DMS53 treated with DMSO at 0.1 percent for 48 hours (cell line): ENCODE measurements at regions not wholly inside any gene's neighbourhood (a gene's known extent, or its start where the extent isn't known, plus 50 kb on each side); places are given as distances from the start of the nearest gene placed in this dataset.
"Not testable (repeated sequence)": the region's sequence is repeated elsewhere in the genome, so short reads cannot be mapped to it uniquely, and the experiment has no call there.

Experiments used
- DNase-seq: peaks from one replicate; lab custom pipeline; 2025; ENCODE audit not compliant: unreplicated experiment; lab: John Stamatoyannopoulos, UW

GRCh38 chr17:34051046-34051445 is 204.0 kb upstream of the CCL2 start:
- DNase-seq = no peak

DNA sequence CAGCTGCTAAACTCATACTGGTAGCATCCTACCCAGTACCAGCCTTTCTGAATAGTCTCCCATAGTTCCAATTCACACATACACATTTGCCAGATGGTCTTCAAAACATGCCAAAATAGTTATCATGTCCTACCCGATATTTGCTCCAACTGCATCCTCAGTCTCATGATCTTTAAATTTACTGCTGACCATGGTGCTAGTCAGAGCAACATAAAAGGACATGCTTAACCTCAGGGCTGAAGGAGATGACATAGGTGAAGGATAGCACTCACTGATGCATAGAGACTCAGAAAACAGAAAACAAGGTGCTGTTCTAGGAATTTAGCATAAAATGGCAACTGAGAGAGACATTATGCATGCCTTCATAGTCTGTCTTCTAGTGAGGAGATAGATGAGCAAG is 200.6 kb upstream of the CCL2 start:
- no peak for DNase-seq

DNA sequence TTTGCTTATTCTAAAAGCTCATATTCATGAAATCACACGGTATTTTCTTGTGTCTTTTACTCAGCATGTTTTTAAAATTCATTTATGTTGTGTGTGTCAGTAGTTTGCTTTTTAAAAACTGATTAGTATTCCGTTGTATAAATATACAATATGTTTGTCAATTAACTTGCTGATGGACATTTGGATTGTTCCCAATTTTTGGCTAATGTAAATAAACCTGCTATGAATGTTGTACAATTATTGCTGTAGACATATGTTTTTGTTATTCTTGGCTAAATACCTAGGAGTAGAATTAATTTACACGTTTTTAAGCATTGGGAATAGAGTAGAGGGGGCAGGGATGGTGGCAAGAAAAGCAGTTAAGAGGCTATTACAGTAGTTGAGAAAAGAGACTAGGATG is 199.5 kb upstream of the CCL2 start:
- DNase-seq = no peak

- no peak for DNase-seq
Measured at GRCh38 chr17:34059423-34060220, 195.5 kb upstream of the CCL2 start.

DNA sequence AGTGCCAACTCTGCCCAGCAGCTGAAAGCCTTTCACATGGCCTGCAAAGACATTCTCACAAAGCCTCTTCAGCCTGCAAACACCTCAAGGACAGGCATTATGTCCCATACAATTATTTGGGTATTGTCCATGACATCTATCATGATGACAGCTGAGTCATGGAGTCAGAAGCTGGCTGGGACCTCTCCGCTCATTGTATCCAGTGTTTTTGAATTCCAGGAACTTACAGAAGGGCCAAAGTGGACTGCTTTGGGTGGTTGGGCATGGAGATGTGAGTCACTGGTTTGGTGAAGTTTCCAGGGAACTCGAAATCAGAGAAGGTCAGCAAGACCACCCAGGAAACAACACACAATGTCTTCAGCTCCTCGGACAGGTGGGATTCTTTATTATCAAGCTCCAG is 188.6 kb upstream of the CCL2 start:
- DNase-seq = no peak

DNA sequence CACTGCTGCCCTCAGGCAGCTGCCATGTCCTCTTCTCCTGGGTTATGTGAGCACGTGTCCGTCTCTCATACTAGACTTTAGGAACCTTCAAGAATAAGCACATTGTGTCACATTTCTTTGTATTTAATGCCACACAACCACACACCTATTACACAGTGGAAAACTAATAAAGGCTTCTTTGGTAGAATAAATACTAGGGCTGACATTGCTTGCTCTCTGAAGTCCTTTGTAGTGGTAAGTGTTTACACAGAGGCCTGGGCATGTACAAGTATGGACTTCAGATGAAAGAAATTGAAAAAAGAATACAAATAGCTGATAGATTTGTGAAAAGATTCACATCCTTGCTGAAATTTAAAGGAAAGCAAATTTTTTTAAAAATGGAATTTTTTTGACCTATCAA is 188.1 kb upstream of the CCL2 start:
- DNase-seq = no peak

DNA sequence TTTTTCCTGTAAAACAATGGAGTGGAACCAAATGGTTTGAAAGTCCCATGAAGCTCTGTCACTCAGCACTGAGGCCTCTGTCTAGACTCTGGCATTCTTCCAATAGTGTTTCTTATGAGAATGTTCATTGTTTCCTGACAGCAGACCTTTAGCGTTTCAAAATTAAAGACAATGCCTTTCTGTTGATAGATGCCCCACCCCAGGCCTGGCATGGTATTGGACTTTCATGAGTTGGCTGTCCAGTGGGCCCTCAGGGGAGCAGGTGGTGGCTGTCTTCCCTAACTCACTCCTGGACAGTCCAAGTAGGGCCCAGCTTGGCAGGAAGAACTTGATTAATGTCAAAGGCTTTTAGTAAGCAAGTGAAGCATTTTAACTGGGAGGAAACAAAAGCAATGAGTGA is 186.5 kb upstream of the CCL2 start:
- no peak for DNase-seq

DNA sequence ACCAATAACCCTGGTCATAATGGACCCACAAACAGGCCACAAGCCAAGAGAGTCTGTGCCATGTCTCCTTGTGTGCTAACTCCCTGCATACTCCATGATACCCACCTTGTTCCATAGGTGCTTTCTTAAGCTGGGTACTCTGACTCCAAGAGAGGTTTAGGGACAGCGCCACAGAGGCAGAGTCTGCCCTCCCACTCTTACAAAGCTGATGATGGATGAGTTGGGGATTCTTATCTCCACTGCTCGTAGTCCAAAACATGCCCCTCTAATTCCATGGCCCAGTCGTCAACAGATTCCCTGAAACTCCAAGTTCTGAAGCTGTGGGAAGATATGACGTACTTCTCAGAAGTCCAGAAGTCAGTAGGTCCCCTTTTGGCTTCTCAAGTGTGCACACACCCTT is 184.4 kb upstream of the CCL2 start:
- no peak for DNase-seq

DNA sequence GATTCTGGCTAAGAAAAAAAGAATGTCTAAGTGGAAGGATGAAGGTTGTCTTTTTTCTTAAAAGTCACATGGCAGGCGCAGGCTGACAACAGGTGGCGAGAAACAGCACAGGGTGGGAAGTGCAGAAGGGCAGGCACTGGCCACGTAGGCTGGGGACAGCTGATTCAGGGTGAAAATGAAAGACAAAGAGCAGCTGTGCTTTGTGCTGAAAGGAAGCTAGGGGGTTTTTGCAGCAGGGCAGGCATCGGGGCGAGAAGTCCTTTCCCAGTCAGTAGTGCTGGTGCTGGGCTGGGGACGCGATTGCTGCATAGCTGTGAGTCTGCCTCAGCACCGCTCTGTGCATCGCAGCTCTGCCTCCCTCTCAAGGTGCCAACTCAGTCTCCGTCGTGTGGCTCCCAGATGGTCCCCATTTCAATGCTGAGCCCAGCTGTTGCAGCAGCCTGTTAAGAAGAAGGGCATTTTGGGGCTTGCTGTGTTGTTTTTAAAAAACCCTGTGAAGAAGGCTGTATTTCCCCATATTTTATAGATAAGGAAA is 183.1 kb upstream of the CCL2 start:
- DNase-seq = no peak

DNA sequence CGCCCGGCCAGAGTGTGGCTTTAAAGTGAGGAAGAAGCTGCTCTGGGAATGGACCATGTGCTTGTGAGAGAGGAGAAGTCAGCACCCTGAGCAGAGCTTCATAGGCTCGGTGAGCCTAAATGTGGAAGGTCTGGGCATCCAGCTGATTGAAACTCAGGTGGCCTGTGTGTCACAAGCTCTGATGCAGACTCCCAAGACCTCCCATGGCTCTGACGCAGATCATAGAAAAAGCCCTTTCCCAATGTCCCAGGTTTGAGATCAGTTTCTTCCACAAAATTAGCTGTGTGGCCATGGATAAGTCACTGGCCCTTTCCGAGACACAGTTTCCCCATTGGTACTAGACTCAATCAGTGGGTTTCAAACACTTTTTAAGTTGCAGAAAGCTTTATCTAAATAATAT is 180.0 kb upstream of the CCL2 start:
- DNase-seq = no peak

DNA sequence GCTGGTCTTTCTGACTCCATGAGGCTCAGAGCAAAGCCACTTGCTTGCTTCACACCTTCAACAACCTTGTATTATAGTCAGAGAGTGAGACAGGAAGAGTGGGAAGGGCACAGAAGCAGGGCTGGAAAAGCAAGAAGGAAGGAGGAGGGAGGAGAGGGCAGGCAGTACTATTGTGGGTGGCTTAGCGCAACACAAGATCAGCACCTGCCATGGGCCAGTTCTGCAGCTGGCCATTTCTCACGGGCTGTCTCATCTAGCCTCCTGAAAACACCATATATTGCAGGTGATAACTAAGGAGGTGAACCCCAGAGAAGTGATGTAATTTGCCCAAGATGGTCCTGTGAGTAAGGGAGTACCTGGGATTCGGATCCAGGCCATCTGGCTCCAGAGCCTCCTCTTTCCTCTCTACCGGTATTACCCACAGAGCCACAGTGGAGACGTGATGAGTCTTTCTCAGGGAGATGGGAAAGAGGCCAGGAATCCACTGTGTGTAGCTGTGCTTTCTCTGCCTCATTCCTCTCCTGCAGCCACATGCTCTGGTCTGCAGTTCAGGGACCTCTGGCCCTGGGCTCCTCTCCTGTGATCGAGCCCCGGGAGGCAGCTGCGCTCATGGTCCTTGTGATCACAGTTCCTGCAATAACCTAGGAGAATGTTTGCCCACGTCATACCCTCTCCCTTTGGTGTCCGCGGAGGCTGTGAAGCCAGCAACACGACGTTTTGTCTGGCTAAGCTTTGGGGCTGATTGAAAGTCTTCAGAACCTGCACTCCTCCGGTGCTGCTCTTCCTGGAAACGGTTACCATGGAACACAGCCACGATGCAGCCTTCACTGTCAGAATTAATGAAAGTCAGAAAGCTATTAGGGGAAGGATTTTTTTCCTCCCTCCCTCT is 178.1 kb upstream of the CCL2 start:
- DNase-seq = no peak

GRCh38 chr17:34081269-34081668 is 173.8 kb upstream of the CCL2 start:
- no peak for DNase-seq

DNA sequence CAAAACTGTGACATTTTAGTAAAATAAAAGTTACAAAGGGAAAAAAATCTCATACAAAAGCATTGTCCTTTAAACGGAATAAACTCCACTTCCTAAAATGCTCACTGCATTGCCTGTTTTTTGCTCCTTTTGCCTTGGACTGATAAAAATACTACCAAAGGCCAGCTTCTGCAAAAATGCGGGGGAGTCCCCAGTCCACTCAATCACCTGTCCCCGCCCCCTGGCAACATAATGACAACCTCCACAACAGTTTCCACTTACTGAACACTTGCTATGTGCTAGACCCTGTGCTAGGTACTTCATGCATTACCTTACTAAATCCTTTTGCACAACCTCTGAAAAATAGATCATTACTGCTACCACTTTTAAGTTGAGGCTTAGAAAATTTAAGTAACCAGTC is 172.7 kb upstream of the CCL2 start:
- no peak for DNase-seq

DNA sequence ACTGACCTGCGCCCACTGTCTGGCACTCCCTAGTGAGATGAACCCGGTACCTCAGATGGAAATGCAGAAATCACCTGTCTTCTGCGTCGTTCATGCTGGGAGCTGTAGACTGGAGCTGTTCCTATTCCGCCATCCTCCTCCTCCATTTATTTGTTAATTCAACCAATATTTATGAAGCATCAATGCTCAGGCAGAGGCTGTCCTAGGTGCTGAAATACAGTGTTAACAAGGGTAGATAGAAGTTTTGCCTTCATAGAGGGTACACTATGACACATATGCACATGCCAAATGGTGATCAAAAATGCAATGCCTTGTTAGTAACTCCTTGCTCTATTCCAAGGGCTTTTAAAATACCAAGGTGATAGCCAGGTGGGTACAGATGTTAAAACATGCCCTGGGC is 166.0 kb upstream of the CCL2 start:
- DNase-seq = not testable (repeated sequence)

- DNase-seq = no peak
Measured at GRCh38 chr17:34090593-34090992, 164.5 kb upstream of the CCL2 start.

DNA sequence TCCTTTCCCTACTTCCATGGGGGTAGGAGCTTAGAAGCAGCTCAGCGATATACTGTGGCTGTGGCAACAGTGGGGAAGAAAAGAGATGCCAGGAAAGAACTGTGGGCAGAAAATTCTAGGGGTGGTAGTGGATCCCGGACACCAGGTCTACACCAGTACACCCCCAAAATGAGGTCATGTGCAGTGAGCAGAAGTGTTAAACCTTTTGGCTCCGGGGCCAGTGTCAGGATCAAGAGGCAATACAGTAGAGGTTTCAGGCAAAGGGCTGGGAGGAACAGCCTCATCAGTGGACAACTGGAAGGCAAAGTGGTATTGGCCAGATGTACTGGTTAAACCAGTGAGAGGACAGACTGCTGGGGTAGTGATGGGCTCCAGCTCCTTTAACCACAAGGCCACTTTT is 163.1 kb upstream of the CCL2 start:
- no peak for DNase-seq

GRCh38 chr17:34095106-34095505 is 160.0 kb upstream of the CCL2 start:
- no peak for DNase-seq

- DNase-seq = no peak
Measured at GRCh38 chr17:34098699-34099098, 156.4 kb upstream of the CCL2 start.

GRCh38 chr17:34099859-34100515 is 155.1 kb upstream of the CCL2 start:
- no peak for DNase-seq

DNA sequence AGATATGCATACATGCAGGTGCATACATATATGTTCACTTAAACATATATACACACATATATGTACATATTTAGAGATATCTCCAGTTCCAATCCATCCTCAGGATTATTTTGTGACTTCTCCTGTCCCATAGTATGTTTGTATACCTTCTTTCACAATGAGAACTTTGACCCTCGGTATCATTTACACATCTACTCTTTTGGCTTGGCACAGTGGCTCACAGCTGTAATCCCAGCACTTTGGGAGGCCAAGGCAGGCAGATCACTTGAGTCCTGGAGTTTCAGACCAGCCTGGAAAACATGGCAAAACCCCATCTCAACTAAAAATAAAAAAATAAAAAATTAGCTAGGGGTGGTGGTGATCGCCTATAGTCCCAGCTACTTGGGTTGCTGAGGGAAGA is 148.1 kb upstream of the CCL2 start:
- no peak for DNase-seq

GRCh38 chr17:34110315-34110714 is 144.8 kb upstream of the CCL2 start:
- no peak for DNase-seq

DNA sequence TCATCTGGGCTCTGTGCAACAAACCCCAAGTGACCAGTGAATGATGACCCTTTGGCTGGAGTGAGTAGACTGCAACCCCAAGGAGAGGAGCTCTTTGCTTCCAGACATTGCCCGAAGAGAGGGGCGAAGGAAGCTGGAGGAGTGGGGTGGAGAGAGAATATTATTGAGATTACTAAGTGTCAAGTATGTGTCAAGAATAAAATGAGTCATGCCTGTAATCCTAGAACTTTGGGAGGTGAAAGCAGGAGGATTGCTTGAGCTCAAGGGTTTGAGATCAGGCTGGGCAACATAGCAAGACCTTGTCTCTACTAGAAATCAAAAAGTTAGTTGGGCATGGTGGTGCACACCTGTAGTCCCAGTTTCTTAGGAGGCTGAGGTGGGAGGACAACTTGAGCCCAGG is 142.0 kb upstream of the CCL2 start:
- DNase-seq = no peak
